Heart right ventricle (tissue), 16 donors: ENCODE measurements at regions not wholly inside any gene's neighbourhood (a gene's known extent, or its start where the extent isn't known, plus 50 kb on each side); places are given as distances from the start of the nearest gene placed in this dataset.

Source experiments
- ATAC-seq, 8 donors: fragments of 200-7000 bp; cut with Tn5 transposase; one replicate each; pipeline ENCODE4 v1.9.1; 2020; ENCODE audit warnings: mild to moderate bottlenecking in 8 of 8, moderate library complexity in 8 of 8, moderate number of reproducible peaks in 1 of 8
- DNase-seq, 2 donors: peaks; one replicate each; pipeline ENCODE4 v3.0.0-alpha.2; 2020
- H3K27ac ChIP-seq, 10 donors: fragments of 200-600 bp; sonication (generic) in 2 of 10; one replicate each; pipeline versions ENCODE4 v1.5.0 to v1.8.0; 2020 to 2022; ENCODE audit warnings: mild to moderate bottlenecking in 3 of 10
- H3K27me3 ChIP-seq, 7 donors: fragments of 200-600 bp; one replicate each; pipeline ENCODE4 v1.8.0; 2021 to 2022; ENCODE audit warnings: mild to moderate bottlenecking in 2 of 7
- H3K36me3 ChIP-seq, 9 donors: fragments of 200-600 bp; sonication (generic) in 1 of 9; one replicate each; pipeline versions ENCODE4 v1.5.0 to v1.8.0; 2020 to 2022; ENCODE audit warnings: mild to moderate bottlenecking in 2 of 9
- H3K4me1 ChIP-seq, 9 donors: fragments of 200-600 bp; sonication (generic) in 1 of 9; one replicate each; pipeline versions ENCODE4 v1.5.0 to v1.8.0; 2020 to 2022; ENCODE audit warnings: mild to moderate bottlenecking in 4 of 9
- H3K4me3 ChIP-seq, 10 donors: fragments of 200-600 bp; sonication (generic) in 2 of 10; one replicate each; pipeline versions ENCODE4 v1.5.0 to v1.8.0; 2020 to 2022; ENCODE audit warnings: mild to moderate bottlenecking in 7 of 10, moderate library complexity in 2 of 10
- H3K9me3 ChIP-seq, 11 donors: fragments of 200-600 bp in 10 of 11; sonication (generic) in 2 of 11; one replicate each; pipeline versions ENCODE4 v1.5.0 to v1.8.0; 2013 to 2022; ENCODE audit warnings: mild to moderate bottlenecking in 2 of 11, control low read depth in 1 of 11, moderate library complexity in 1 of 11
- WGBS, 2 donors: extraction: QIAGEN DNeasy Blood & Tissue Kit; methylation state at CpG; one replicate each; pipeline ENCODE4 v1.1.7; 2013; ENCODE audit warnings: inconsistent platforms in 1 of 2; 5-methylcytosine and 5-hydroxymethylcytosine counted together
- intact Hi-C, 10 donors: fragments of 100-400 bp; cut with DNase I; formaldehyde crosslinking; loops; one replicate each; pipeline versions ENCODE4 v1.11.1 to v1.14.2; 2022
- TF ChIP-seq, protein P1 (sequence below), 9 donors: fragments of 200-600 bp; sonication (generic) in 2 of 9; IDR thresholded peaks; one replicate each; pipeline versions ENCODE4 v1.5.0 to v1.8.0; 2021 to 2022; ENCODE audit warnings: antibody characterized with exemption in 9 of 9, mild to moderate bottlenecking in 5 of 9, moderate library complexity in 1 of 9
- donor health status: Arrhythmogenic right ventricular cardiomyopathy.
- donor health status: ischemic (EF 13 %, LVEDD 7.1; RV severe dilation, severe dysfunction).
- donor health status: healthy with polysubstance abuse.
- donor health status: DM: no; HTN: yes; CAD: no.
- donor health status: DM: no; HTN: no; CAD: no.
- donor health status: ischemic (EF 25% LVEDD 6.9; RV normal size, moderate dysfunction).
- donor health status: ischemic (EF 25% LVEDD 5.7; RV mildly dilated, moderate dysfunction).
- donor health status: healthy.
- donor health status: DM: yes; HTN: yes; CAD: no.
- donor health status: Ischemic cardiomyopathy.
- donor health status: ischemic (EF 35%, LVEDD 5.7; RV mildly dilated, moderate dysfunction).
- donor health status: nonischemic (EF 11% LVEDD 7.7; RV severe dilation, severe dysfunction).
- donor health status: DM: yes; HTN: yes; CAD: no.
- donor health status: PGD.
- donor health status: ischemic (EF 29% LVEDD 5.4; RV normal size, mild dysfunction).
- donor health status: nonischemic (EF 23%, LVEDD 6.1; RV moderate dilation, normal function).

- WGBS, 2 donors, result 92% methylated on average over 6 of the region's 6 CpGs
- peaks cover 0 to 18% (median 0%) of the 10 kb centered on the region in 11 donors for H3K9me3 ChIP-seq
- intact Hi-C loops, result no loop called here
- H3K27me3 ChIP-seq, result no peaks in the 10 kb centered on the region
- no peak for DNase-seq
- no peaks in the 10 kb centered on the region for H3K36me3 ChIP-seq
- no peak overlapping the region for H3K27ac ChIP-seq
- H3K4me1 ChIP-seq, result no peaks in the 10 kb centered on the region
- ATAC-seq, result no peak
- TF ChIP-seq, protein P1, sequence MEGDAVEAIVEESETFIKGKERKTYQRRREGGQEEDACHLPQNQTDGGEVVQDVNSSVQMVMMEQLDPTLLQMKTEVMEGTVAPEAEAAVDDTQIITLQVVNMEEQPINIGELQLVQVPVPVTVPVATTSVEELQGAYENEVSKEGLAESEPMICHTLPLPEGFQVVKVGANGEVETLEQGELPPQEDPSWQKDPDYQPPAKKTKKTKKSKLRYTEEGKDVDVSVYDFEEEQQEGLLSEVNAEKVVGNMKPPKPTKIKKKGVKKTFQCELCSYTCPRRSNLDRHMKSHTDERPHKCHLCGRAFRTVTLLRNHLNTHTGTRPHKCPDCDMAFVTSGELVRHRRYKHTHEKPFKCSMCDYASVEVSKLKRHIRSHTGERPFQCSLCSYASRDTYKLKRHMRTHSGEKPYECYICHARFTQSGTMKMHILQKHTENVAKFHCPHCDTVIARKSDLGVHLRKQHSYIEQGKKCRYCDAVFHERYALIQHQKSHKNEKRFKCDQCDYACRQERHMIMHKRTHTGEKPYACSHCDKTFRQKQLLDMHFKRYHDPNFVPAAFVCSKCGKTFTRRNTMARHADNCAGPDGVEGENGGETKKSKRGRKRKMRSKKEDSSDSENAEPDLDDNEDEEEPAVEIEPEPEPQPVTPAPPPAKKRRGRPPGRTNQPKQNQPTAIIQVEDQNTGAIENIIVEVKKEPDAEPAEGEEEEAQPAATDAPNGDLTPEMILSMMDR (IDR thresholded peaks at IDR 0.05), result no peak
- H3K4me3 ChIP-seq, result no peak overlapping the region
Measured at GRCh38 chr11:42200311-42200710, 740.9 kb upstream of the LRRC4C start.

GRCh38 chr11:42201603-42202148 is 742.2 kb upstream of the LRRC4C start:
- no peaks in the 10 kb centered on the region for H3K27me3 ChIP-seq
- TF ChIP-seq, protein P1 (IDR thresholded peaks at IDR 0.05), result no peak
- H3K4me1 ChIP-seq, result no peaks in the 10 kb centered on the region
- no peaks in the 10 kb centered on the region for H3K36me3 ChIP-seq
- H3K4me3 ChIP-seq, result no peak overlapping the region
- intact Hi-C loops, result no loop called here
- H3K27ac ChIP-seq, result no peak overlapping the region
- ATAC-seq (no peak), DNase-seq (no peak)
- WGBS, 2 donors, result 79 to 83% methylated on average over 6 of the region's 6 CpGs
- peaks cover 0 to 14% (median 0%) of the 10 kb centered on the region in 11 donors for H3K9me3 ChIP-seq

- H3K27ac ChIP-seq, result no peak overlapping the region
- TF ChIP-seq, protein P1 (IDR thresholded peaks at IDR 0.05), result no peak
- H3K27me3 ChIP-seq, result no peaks in the 10 kb centered on the region
- DNase-seq (no peak), ATAC-seq (no peak)
- no peaks in the 10 kb centered on the region for H3K36me3 ChIP-seq
- intact Hi-C loops, result no loop called here
- no peak overlapping the region for H3K4me3 ChIP-seq
- 50 to 61% methylated on average over 1 of the region's 1 CpG for WGBS, 2 donors
- H3K9me3 ChIP-seq, result peaks cover 0 to 17% (median 0%) of the 10 kb centered on the region in 11 donors
- H3K4me1 ChIP-seq, result no peaks in the 10 kb centered on the region
Measured at GRCh38 chr11:42205518-42205917, 746.1 kb upstream of the LRRC4C start.

DNA sequence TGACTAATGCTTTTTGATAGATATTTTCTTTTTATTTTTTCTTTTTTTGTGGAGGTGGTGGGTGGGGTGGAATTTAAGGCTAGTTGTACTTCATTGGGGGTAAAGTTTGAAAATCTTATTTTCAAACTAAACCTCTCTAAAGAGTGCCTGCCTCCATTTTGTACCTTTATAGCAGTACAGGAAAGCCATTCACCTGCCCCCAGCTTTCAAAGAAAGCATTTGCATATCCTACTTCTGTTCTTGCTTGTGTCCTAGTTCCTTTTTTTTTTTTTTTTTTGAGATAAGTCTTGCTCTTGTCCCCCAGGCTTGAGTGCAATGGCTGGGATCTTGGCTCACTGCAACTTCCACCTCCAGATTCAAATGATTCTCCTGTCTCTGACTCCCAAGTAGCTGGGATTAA is 766.2 kb upstream of the LRRC4C start:
- intact Hi-C loops, result no loop called here
- H3K9me3 ChIP-seq, result peaks cover 0 to 14% (median 0%) of the 10 kb centered on the region in 11 donors
- H3K27ac ChIP-seq, result no peak overlapping the region
- TF ChIP-seq, protein P1 (IDR thresholded peaks at IDR 0.05), result no peak
- no peaks in the 10 kb centered on the region for H3K36me3 ChIP-seq
- ATAC-seq, result no peak
- DNase-seq, result no peak
- H3K4me1 ChIP-seq, result no peaks in the 10 kb centered on the region
- no peak overlapping the region for H3K4me3 ChIP-seq
- H3K27me3 ChIP-seq, result no peaks in the 10 kb centered on the region
